Activated CD4-positive, alpha-beta T cell treated with anti-CD3 and anti-CD28 coated beads, Interleukin-2, amount 50 U/mL, for 16 hours (primary cell): ENCODE measurements at regions not wholly inside any gene's neighbourhood (a gene's known extent, or its start where the extent isn't known, plus 50 kb on each side); places are given as distances from the start of the nearest gene placed in this dataset.
"Not testable (repeated sequence)": the region's sequence is repeated elsewhere in the genome, so short reads cannot be mapped to it uniquely, and the experiment has no call there.

ENCODE experiments used
- DNase-seq: peaks from one replicate; pipeline ENCODE4 v3.0.0-alpha.2; 2020

- not testable (repeated sequence) for DNase-seq
These were observed 98.7 kb upstream of the RRN3 start for GRCh38 chr16:15192813-15193212.

- not testable (repeated sequence) for DNase-seq
These were observed 98.1 kb upstream of the RRN3 start for GRCh38 chr16:15192197-15192596.

GRCh38 chr16:15189478-15189877 lies 95.4 kb upstream of the RRN3 start:
- DNase-seq, result not testable (repeated sequence)
